HepG2 (cell line): ENCODE measurements at regions not wholly inside any gene's neighbourhood (a gene's known extent, or its start where the extent isn't known, plus 50 kb on each side); places are given as distances from the start of the nearest gene placed in this dataset.

Experiments used
- BATF2 ChIP-seq: sonication (generic); formaldehyde crosslinking; IDR thresholded peaks from 2 replicates; pipeline ENCODE4 v1.8.0; 2022; ENCODE audit warnings: mild to moderate bottlenecking, missing genetic modification reagents, moderate library complexity
- CCDC6 ChIP-seq: sonication (generic); formaldehyde crosslinking; IDR thresholded peaks from 2 replicates; pipeline ENCODE4 v1.8.1; 2022; ENCODE audit warnings: mild to moderate bottlenecking, missing genetic modification reagents, moderate library complexity
- ERF ChIP-seq: IDR thresholded peaks from 2 replicates; pipeline ENCODE4 v1.6.1; 2018; ENCODE audit warnings: missing biosample characterization, missing genetic modification reagents
- NCOA5 ChIP-seq: sonication (generic); formaldehyde crosslinking; IDR thresholded peaks from 2 replicates; pipeline ENCODE4 v1.4.0; 2020; ENCODE audit warnings: missing genetic modification reagents
- POLR2A ChIP-seq, 2 experiments: IDR thresholded peaks; 2 replicates each; pipeline ENCODE4 v1.6.1; 2011; ENCODE audit warnings: low read depth in 2 of 2, low read length in 2 of 2, mild to moderate bottlenecking in 1 of 2, moderate library complexity in 1 of 2; ENCODE audit not compliant: insufficient read depth in 1 of 2
- PRDM15 ChIP-seq: sonication (generic); formaldehyde crosslinking; IDR thresholded peaks from 2 replicates; pipeline ENCODE4 v1.4.0; 2020; ENCODE audit warnings: missing genetic modification reagents
- RAD51 ChIP-seq: fragments of 450-650 bp; IDR thresholded peaks from 2 replicates; pipeline ENCODE4 v1.6.1; 2016; ENCODE audit warnings: borderline replicate concordance
- SNAPC2 ChIP-seq: sonication (generic); formaldehyde crosslinking; IDR thresholded peaks from 2 replicates; pipeline ENCODE4 v1.8.1; 2022; ENCODE audit warnings: mild to moderate bottlenecking, missing genetic modification reagents
- SP140L ChIP-seq: sonication (generic); formaldehyde crosslinking; IDR thresholded peaks from 2 replicates; pipeline ENCODE4 v1.4.0; 2020; ENCODE audit warnings: missing genetic modification reagents, borderline replicate concordance
- ZNF292 ChIP-seq: sonication (generic); formaldehyde crosslinking; IDR thresholded peaks from 2 replicates; pipeline ENCODE4 v1.8.1; 2022; ENCODE audit warnings: mild to moderate bottlenecking, low read depth, missing genetic modification reagents, borderline replicate concordance
- ZNF329 ChIP-seq: sonication (generic); formaldehyde crosslinking; IDR thresholded peaks from 2 replicates; pipeline ENCODE4 v1.9.0; 2021; ENCODE audit warnings: low read depth, mild to moderate bottlenecking, missing genetic modification reagents
- ZNF576 ChIP-seq: sonication (generic); formaldehyde crosslinking; IDR thresholded peaks from 2 replicates; pipeline ENCODE4 v1.4.0; 2020; ENCODE audit warnings: mild to moderate bottlenecking, missing genetic modification reagents
- ZNF580 ChIP-seq: IDR thresholded peaks from 2 replicates; pipeline ENCODE4 v1.6.1; 2016; ENCODE audit warnings: low read depth, borderline replicate concordance
- ZNF687 ChIP-seq: sonication (generic); formaldehyde crosslinking; IDR thresholded peaks from 2 replicates; pipeline ENCODE4 v1.5.1; 2020; ENCODE audit warnings: mild to moderate bottlenecking, missing genetic modification reagents, moderate library complexity
- ZNF770 ChIP-seq: sonication (generic); formaldehyde crosslinking; IDR thresholded peaks from 2 replicates; pipeline ENCODE4 v1.5.0; 2020; ENCODE audit warnings: mild to moderate bottlenecking, missing genetic modification reagents
- ZNF775 ChIP-seq: sonication (generic); formaldehyde crosslinking; IDR thresholded peaks from 2 replicates; pipeline ENCODE4 v1.4.0; 2020; ENCODE audit warnings: missing genetic modification reagents, mild to moderate bottlenecking, moderate library complexity, borderline replicate concordance
- ZSCAN29 ChIP-seq: sonication (generic); formaldehyde crosslinking; conservative IDR thresholded peaks from 2 replicates; pipeline ENCODE4 v1.4.0; 2020; ENCODE audit warnings: mild to moderate bottlenecking, missing genetic modification reagents
- ZZZ3 ChIP-seq: sonication (generic); formaldehyde crosslinking; IDR thresholded peaks from 2 replicates; pipeline ENCODE4 v1.4.0; 2020; ENCODE audit warnings: missing genetic modification reagents, mild to moderate bottlenecking, borderline replicate concordance

GRCh38 chr11:8810540-8811301 is 100.3 kb upstream of the AKIP1 start (continued):
- TF ChIP-seq ZNF770 (CRISPR knock-in tag) (no peak), CCDC6 (CRISPR knock-in tag) (peak; percentile 27; the same call in 1 of the 2 replicates), ERF (no peak), NCOA5 (CRISPR knock-in tag) (no peak), ZSCAN29 (CRISPR knock-in tag) (no peak), PRDM15 (CRISPR knock-in tag) (no peak), ZNF329 (CRISPR knock-in tag) (0 out of 2 replicates have a peak, but pooled peaks have one; percentile 28), ZNF292 (CRISPR knock-in tag) (peak; percentile 94), SNAPC2 (CRISPR knock-in tag) (no peak), ZNF687 (CRISPR knock-in tag) (peak; percentile 76), POLR2A (IDR thresholded peaks at IDR 0.05; ENCODE audit: insufficient read depth in 1 of 2, low read depth in 2 of 2, low read length in 2 of 2) (peak in 1 of 2 experiments; percentile 65; a peak in 2 of 4 replicates), ZNF576 (CRISPR knock-in tag) (no peak), RAD51 (no peak), ZZZ3 (no peak), BATF2 (CRISPR knock-in tag) (no peak), ZNF775 (0 out of 2 replicates have a peak, but pooled peaks have one; percentile 41), ZNF580 (CRISPR knock-in tag) (no peak), SP140L (no peak)
